ELF-1 (cell line): ENCODE measurements at regions not wholly inside any gene's neighbourhood (a gene's known extent, or its start where the extent isn't known, plus 50 kb on each side); places are given as distances from the start of the nearest gene placed in this dataset.
"Not testable (repeated sequence)": the region's sequence is repeated elsewhere in the genome, so short reads cannot be mapped to it uniquely, and the experiment has no call there.

ENCODE experiments used
- DNase-seq: peaks from one replicate; pipeline ENCODE4 v3.0.0-alpha.2; 2016; ENCODE audit warnings: low read depth, low spot score

DNA sequence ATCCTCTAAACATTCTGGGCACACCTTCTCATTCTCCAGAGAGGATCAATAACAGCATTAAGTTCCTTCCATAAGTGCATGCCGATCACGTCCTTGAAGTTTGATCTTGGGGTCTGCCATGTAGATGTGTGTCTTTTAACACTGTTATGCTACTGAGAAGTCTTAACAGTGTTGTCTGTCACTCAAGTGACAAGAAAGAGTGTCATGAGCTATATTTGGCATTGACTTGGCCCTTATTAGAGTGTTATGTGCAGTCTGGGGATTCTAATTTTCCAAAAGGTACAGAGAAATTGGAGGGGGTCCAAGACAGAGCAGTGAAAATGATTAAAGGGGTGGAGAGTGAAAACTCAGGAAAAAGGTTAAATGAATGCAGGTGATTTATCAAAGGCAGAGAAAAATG lies 107.1 kb upstream of the OPCML start:
- no peak for DNase-seq

DNA sequence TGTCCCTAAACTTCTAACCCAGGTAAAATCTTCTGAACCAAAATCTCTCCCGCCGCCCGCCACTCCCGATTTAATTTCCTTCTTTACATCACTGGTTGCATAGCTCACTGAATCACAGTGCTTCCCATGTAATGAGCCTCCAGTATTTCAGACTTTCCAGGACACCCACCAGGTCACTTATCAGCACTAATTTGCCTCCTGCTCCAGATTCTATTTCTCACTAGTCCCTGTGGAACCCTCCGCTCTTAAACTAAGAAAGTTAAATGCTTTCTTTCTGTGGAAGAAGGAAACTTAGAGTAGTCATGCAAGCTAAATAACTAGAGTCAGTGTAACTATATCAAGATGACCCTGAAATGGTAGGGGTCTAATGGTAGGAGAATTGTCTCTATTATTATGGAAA lies 106.6 kb upstream of the OPCML start:
- DNase-seq: no peak

DNA sequence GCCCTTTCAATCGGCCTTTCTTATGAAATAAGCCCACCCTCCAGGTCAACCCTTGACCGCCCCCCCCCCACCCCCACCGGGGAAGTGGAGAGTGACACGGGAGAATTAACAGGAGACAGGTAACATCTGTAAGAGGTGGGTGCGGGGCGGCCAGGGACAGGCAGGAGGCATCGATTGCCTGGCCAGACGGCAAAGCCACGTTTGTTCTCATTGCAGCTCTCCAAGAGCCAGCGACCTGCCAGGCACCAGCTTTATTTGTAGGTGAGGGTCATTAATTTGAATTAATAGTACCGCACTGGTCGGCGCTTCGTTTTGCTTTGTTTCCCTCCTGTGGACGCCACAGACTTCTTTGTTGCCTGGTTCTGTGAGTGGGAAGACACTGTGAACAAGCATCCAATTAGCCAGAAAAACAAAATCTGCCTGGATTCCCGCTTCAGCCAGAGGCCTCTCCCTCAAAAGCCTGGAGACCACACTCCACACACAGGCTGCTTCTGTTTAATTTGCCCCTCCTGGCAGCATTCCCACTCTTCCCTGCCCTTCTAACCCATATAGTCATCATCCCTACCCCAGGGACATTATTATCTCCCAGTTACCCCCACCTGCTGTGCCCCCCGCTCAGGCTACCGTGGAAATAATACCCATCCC lies 104.5 kb upstream of the OPCML start:
- DNase-seq: no peak

DNA sequence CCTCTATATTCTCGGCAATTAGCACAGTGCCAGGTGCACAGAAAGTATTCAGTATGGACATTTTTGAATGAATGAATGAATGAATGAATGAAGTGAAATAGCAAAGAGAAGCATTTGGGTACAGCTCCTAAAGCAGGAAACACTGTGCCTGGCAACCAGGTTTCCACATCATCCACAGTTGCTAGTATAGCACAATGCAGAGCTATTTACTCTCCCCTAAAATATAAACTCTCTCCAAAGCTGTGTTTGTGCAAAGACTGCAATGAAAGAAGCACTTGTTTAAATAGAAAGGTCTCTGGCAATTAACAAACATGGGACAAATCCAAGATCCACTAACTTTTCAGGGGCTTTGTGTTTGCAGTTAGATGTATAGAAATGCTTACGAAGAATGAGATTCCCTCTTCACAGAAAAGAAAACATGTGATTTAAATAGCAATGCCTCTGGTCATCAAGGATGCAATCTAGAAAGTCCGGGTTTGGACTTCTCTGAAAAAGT lies 103.0 kb upstream of the OPCML start:
- no peak for DNase-seq

DNA sequence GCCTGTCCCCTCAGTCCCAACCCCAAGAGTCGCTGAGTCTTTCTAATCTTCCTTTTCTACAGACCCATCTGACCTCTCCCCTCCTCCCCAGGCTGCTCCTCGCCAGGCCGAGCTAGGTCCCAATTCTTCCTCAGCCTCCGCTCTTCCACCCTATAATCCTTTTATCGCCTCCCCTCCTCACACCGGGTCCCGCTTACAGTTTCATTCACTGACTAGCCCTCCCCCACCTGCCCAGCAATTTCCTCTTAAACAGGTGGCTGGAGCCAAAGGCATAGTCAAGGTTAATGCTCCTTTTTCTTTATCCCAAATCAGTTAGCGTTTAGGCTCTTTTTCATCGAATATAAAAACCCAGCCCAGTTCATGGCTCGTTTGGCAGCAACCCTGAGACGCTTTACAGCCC lies 96.1 kb upstream of the OPCML start:
- DNase-seq: not testable (repeated sequence)

DNA sequence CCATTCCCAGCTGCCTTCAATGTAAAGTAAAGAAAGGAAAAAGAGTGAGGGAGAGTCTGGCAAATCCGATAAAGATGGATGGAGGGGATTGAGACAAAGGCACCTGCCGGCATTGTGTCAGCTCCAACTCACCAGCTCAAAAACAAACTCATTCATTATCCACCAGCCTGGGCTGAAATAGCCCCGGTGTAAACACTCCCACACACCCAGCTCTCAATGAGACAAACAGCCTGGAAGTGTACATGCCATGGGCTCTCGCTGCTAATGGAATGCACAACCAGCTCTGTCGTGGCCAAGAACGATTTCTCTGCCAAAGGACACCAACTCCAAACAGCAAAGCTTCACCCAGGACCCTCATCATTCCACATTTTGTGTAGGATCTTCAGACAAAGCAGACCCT lies 89.3 kb upstream of the OPCML start:
- no peak for DNase-seq

DNA sequence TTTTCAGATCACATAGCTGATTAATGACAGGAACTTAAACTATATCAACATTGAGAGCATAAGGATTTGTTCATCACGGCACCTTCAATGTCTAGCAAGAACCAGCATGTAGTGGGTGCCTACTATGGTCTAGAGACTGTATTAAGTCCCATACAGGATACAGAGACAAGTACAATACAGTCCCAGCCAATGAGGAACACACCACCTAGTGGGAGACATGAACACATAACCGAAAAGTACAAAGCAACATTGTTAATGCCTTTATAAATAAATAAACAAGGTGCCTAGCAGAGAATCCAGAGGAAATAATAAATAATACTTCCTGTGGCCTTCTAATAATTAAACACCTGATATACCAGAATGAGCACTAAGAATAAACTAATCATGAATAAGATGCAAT lies 87.7 kb upstream of the OPCML start:
- no peak for DNase-seq

DNA sequence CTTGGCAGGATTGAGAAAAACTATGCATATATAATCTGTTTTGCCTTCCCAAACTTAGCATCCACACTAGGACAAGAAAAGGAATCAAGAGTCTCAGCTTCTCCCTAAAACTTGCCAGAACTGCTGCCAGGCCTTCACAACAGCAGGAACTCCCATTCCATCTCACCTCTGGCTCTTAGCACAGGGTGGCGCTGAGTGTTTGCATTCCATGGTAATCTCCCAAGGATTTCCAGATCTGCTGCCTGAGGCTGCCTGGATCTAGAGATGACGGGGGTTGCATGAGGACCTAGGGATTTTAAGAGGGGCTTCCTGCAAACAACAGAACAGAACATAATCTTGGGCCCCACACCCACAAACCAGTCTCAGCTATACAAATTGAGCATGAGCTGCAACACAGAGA lies 87.1 kb upstream of the OPCML start:
- DNase-seq: peak; percentile 77

DNA sequence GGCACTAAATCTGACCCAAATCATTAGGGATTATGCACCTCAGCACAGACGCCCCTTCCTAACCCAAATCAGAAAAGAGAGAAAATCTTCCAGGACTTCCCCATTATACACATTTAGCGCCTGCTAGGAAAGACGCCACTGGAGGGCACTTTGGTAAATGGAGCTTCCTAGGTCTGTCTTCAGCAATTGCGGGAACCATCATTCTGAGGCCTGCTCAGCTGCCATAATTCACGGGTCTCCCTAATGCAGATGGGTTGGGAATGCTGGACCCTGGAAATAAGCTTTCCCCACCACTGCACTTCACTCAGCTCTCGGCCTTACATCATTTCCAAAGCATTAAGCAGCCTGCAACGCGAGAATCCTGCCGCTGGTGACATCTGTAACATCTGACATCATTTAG lies 86.2 kb upstream of the OPCML start:
- DNase-seq: peak; percentile 22

DNA sequence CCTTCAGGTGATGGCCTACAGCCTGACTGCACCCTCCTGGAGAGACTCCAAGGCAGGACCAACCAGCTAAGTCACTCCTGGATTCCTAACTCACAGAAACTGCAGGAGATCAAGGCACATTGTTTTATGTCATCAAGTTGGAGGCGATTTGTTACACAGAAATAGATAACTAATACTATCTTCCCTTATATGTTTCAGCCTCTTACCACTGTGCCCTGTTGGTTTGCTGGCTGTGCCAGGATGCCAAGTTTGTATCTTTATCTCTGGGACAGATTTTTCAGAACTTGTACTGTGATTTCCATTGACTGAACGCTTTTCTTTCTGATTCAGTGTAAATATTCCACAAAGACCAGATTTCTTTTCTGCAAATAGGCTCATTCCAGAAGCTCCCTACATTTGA lies 76.2 kb upstream of the OPCML start:
- DNase-seq: no peak

DNA sequence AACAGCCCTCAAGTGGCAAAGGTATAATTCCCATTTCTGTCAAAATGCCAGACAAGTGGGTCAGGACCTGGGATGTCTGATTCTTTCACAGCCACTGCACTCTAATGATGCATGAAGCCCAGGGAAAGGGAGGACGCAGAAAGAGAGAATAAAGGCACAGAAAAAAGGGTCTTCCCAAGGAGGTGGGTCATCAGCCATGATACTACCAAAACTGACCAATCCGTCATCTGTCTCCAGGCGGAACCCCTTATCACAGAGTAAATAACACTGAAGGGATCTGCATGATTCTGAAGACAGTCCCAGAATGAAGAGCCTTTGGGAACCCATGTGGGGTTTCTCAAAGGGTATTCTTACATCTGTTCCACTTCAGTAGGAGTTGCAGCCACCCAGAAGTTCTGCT lies 73.8 kb upstream of the OPCML start:
- no peak for DNase-seq

DNA sequence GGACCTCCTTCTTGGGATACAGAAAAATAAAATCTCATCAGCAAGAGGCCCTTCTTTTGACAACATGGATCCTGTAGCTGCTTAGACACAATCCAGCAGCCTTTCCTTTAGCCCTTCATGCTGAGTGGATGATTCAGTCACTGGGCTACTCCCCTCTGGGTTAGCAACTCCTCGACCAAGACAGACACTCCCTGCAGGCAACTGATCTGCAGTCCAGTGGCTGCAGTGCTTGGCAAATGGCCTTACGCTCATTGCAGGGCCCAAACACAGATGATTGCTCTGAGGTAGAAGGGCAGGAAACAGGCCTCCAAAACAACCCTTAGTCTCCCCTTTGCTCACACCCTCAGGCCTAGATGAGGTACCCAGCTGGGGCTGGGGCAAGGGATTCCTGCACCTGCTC lies 73.2 kb upstream of the OPCML start:
- peak; percentile 35 for DNase-seq

DNA sequence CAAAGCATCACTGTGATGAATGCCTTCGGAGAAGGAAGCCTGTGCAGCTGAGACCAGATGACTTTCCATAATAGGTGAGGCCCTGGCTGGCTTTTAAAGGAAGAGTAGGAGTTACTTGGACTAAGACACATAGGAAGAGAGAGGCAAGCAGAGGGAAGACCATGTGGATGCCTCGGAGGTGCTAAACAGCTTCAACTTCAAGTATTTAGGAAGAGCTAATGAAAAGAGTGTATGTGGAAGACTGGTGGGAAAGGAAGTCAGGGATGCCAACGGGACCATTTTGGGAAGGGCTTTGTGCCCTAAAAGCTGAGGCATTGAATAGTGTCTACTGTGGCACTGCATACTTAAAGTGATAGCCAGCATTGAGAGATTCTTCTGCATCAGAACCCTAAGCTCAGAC lies 69.3 kb upstream of the OPCML start:
- no peak for DNase-seq

DNA sequence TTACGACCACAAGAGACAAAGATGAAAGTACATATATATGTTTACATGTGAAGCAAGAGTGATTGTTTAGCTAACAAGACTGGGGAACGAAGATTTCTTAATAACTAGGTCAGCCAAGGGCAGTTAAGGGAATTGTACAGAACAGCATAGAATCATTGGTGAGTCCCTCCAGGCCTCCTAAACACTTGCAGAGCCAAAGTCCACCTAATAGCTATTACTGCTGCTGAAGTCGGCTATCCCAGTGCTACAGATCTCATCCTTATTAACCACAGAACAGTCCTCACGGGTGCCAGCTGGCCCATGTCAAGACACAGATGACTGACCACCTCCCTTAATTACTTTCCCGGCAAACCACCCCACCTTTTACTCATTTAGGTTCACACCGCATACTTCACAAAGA lies 68.5 kb upstream of the OPCML start:
- no peak for DNase-seq

DNA sequence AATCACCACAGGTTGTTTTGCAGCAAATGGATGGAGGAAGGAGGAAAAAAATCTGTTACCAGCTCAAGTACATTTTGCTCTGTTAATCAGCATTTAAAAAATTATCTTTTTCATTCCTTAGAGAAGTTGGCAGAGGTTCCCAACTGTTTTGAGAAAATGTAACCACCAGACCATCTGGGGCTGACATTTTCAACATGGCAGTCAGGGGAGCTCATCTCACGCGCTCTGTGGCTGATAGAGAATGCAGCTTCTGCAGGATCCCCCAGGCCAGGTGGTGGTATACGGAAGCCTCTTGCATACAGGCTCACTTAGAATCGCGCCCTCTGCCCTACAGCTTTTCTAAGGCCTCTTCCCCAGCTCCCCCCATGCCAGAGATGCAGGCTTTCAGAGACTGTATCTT lies 68.0 kb upstream of the OPCML start:
- DNase-seq: no peak

DNA sequence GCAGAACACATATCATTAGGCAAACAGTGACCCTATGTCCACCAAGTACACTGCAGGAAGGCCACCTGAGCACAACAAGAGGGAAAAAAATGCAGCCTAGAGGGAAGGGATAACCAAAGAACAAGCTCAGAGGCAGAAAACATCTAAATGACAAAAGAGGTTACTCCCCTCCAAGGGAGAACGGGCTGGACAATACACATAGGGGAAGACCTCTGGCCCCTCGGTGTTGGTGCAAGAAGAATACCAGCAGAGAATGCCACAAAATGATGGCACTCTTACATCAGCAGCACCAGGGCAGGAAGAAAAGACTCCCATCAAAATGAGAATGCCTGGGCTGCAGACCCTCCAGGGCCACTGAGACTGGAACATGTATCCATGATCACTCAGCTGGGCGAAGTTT lies 66.6 kb upstream of the OPCML start:
- peak; percentile 58 for DNase-seq

DNA sequence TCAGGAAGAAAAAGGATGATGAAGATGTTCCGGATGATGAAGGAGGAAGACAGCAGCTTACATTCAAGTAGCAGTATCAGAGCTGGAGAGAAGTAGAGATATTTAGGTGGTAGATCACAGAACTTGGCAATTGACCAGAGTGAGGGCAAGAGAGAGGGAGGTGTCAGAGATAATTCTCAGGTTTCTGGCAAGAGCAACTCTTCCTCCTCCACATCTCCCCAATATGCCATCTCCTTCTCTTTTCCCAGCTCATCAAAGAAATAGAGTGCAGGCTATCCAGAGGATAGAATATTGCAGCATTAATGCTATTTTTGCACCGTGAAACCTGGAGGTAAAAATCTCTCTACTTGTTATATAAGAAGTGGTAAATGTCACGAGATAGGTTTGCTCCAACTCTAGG lies 64.9 kb upstream of the OPCML start:
- DNase-seq: no peak

DNA sequence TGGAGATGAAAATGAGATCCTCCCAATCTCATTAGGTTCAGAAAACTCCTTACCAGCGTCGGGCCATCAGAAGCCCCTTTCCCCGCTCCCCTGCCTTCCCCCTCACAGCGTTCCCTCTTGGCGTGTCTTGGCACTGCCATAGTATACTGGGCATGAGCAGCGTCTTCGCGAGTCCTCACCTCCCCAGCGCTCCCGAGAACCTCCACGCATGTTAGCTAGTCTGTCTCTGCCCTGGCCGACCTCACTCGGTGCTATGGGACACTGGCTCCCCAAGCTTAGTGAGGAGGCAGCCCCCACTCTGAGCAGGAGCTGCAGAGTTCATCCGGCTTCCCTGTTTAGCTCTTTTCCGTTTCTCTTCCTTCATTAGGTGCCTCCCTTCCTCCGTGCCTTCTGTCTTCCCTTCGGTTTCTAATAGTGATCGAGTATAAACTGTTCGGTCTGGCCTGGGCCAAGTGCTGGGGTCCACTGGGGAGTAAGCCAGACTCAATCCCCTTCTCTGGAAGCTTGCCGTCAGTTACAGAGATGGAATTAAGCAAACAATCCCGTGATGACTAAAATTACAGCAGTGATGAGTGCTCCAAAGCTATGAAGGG lies 63.8 kb upstream of the OPCML start:
- no peak for DNase-seq

DNA sequence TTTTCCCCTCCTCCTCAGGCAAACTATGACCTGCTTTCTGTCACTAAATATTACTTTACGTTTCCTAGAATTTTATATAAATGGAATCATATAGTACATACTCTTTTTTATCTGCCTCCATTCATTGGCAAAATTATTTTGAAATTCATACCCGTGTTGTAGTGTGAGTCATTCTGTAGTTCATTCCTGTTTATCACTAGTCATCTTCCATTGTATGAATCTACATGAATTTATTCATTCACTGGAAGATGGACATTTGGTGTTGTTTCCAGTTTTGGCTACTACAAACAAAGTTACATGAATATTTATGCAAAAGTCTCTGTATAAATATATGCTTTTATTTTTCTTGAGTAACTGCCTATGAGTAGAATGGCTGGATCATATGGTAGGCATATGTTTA lies 60.7 kb upstream of the OPCML start:
- no peak for DNase-seq

DNA sequence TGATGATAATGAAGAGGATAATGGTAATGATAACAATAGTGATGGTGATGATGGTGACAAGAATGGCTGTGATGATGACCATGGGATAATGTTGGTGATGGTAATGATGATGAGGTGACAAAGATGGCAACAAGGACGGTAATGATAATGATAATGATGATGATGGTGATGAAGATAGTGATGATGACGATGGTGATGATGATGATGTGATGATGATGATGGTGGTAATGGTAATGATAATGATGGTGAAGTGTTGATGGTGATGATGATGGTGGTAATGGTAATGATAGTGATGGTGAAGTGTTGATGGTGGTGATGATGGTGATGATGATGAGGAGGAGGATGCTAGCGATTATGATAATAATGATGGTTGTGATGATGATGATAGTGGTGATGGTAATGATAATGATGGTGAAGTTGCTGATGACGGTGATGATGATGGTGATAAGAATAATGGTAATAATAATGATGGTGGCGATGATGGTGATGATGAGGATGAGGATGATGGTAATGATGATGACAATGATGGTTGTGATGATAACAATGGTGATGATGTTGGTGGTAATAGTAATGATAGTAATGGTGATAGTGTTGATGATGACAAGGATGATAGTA lies 54.7 kb upstream of the OPCML start:
- DNase-seq: no peak

DNA sequence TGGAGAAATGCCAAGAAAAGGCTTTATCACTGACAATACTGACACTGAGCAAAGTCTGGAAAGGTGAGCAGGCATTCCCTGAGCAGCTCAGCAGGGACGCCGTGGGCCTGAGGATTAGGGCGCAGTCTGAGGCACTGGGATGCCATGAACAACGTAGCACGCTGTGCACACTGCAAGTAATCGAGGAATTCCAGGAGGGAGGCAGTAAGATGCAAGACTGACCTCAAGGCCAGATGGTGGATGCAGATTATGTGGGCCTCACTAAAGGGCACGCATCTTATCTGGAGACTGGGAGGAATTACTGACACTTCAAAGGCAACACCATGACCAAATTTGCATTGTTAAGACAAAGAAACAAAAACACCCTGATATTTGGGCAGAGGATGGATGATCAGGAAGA lies 50.4 kb upstream of the OPCML start:
- no peak for DNase-seq

DNA sequence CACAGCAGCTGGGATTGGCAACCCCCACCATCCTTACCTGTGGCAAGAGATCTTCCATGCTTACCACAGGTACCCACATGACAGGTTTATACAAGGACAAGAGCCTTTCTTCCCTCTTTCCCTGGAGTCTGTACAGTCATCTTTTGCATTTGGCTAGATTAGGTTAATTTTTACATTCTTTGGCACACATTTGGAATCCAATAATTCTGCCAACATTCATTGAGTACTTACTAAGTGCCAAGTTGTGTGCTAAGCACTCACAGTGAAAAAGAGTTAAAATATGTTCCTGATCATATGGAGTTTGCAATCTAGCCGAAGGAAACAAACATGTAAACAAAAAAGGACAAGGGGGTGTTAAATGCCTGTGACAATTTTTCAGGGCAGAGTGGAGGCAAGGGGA lies 50.0 kb upstream of the OPCML start:
- no peak for DNase-seq
